Spleen (tissue), 11 donors: ENCODE measurements at regions not wholly inside any gene's neighbourhood (a gene's known extent, or its start where the extent isn't known, plus 50 kb on each side); places are given as distances from the start of the nearest gene placed in this dataset.

Experiments used
- DNase-seq: peaks from one replicate; pipeline ENCODE4 v3.0.0-alpha.2; 2020
- H3K27ac ChIP-seq, 8 donors: fragments of 200-600 bp; sonication (generic) in 7 of 8; 1 replicate in 4 of 8; 2 replicates in 4 of 8; pipeline versions ENCODE4 v1.5.0 to v1.8.0; 2016 to 2021; ENCODE audit warnings: inconsistent platforms in 4 of 8, mild to moderate bottlenecking in 4 of 8, moderate library complexity in 1 of 8
- H3K27me3 ChIP-seq, 7 donors: fragments of 200-600 bp; sonication (generic) in 6 of 7; replicated peaks in 1 of 7; 1 replicate in 4 of 7; 2 replicates in 3 of 7; pipeline versions ENCODE4 v1.5.0 to v1.8.0; 2016 to 2021; ENCODE audit warnings: inconsistent platforms in 3 of 7, mild to moderate bottlenecking in 1 of 7
- H3K36me3 ChIP-seq, 6 donors: fragments of 200-600 bp; sonication (generic) in 5 of 6; 1 replicate in 4 of 6; 2 replicates in 2 of 6; pipeline versions ENCODE4 v1.5.0 to v1.8.0; 2016 to 2021; ENCODE audit warnings: inconsistent platforms in 2 of 6
- H3K4me1 ChIP-seq, 6 donors: fragments of 200-600 bp; sonication (generic) in 5 of 6; 1 replicate in 3 of 6; 2 replicates in 3 of 6; pipeline versions ENCODE4 v1.5.0 to v1.8.0; 2016 to 2021; ENCODE audit warnings: inconsistent platforms in 3 of 6
- H3K4me3 ChIP-seq, 8 donors: fragments of 200-600 bp; sonication (generic) in 7 of 8; 1 replicate in 4 of 8; 2 replicates in 4 of 8; pipeline versions ENCODE4 v1.5.0 to v1.8.0; 2016 to 2021; ENCODE audit warnings: inconsistent platforms in 4 of 8, mild to moderate bottlenecking in 4 of 8, moderate library complexity in 2 of 8
- H3K9me3 ChIP-seq, 8 donors: fragments of 200-600 bp; sonication (generic) in 7 of 8; 1 replicate in 4 of 8; 2 replicates in 4 of 8; pipeline versions ENCODE4 v1.5.0 to v1.8.0; 2016 to 2021; ENCODE audit warnings: inconsistent platforms in 4 of 8
- POLR2A ChIP-seq, 3 donors: fragments of 450-650 bp; IDR thresholded peaks; one replicate each; pipeline ENCODE4 v1.5.1; 2017; ENCODE audit warnings: antibody characterized with exemption in 3 of 3, mild to moderate bottlenecking in 1 of 3
- POLR2AphosphoS5 ChIP-seq, 3 donors: sonication (generic); formaldehyde crosslinking; IDR thresholded peaks; one replicate each; pipeline ENCODE4 v1.5.1; 2017; ENCODE audit warnings: antibody characterized with exemption in 3 of 3
- WGBS, 5 donors: extraction: QIAGEN DNeasy Blood & Tissue Kit in 3 of 5; methylation state at CpG; one replicate each; pipeline versions ENCODE4 v1.1.5 to v1.1.7; 2013 to 2018; 5-methylcytosine and 5-hydroxymethylcytosine counted together
- intact Hi-C: fragments of 100-400 bp; cut with DNase I; formaldehyde crosslinking; loops from one replicate; pipeline ENCODE4 v1.15.0; 2023; ENCODE audit warnings: low total_unique reads
- TF ChIP-seq, protein P1 (sequence below), 11 experiments: fragments of 200-600 bp in 7 of 11; fragments of 450-650 bp in 4 of 11; sonication (generic) in 4 of 11; IDR thresholded peaks in 8 of 11; conservative IDR thresholded peaks in 3 of 11; 1 replicate in 7 of 11; 2 replicates in 4 of 11; pipeline versions ENCODE4 v1.4.0 to v1.8.0; 2016 to 2021; ENCODE audit warnings: antibody characterized with exemption in 11 of 11, inconsistent platforms in 4 of 11, mild to moderate bottlenecking in 1 of 11
- donor health status: healthy with polysubstance abuse.
- donor health status: DM: no; HTN: no; CAD: no; lungs with moderate emphysema.
- donor health status: DM: no; HTN: no; CAD: no.
- donor health status: Bipolar disorder and iron deficiency.
- donor health status: healthy.
- donor health status: DM: no; HTN: no; CAD: no.
- donor health status: DM: yes; HTN: yes; CAD: no.

DNA sequence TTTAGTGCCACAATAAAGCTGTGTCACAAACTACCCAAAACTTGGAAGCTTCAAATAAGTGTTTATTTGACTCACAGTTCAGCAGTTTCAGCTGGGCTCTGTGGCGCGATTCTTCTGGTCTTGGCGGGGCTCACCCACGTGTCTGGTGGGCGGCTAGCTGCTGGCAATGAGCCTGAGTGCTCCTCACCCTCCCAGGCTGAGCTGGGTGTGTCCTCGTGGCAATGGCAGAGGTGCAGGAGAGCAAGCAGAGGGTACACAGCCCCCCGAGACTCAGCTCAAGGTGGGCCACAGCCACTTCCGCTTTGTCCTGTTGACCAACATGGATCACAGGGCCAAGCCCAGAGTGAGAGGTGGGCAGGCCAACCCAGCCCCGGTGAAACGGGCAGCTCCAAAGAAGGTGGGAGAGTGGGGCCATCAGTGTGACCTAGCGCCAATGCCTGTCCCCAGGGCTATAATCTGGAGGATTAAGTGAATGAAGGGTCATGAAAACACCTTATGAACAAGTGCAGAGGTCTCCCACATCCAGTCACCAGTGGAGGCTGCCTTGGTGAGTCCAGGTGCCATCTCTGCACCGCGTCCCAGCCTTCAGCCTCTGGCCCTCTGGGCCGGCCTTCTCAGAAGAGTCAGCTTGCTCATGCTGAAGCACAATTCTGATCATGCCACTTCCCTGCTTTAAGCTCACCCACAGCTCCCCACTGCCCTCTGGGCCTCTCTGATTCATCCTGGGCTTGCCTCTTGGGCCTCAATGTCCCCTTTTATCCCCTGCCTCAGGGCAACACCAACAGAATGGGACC lies 74.6 kb upstream of the RTL6 start:
- WGBS, 5 donors = 72 to 85% (median 78%) methylated on average over 11 to 14 of the region's 14 CpGs
- Histone ChIP-seq H3K27me3 (peaks cover 0 to 47% (median 0%) of the 10 kb centered on the region in 7 donors), H3K36me3 (no peaks in the 10 kb centered on the region), H3K9me3 (peaks cover 0 to 6% (median 0%) of the 10 kb centered on the region in 8 donors), H3K4me1 (peaks cover 0 to 10% (median 0%) of the 10 kb centered on the region in 6 donors), H3K27ac (no peak overlapping the region), H3K4me3 (no peak overlapping the region)
- no peak for DNase-seq
- intact Hi-C loops = no loop called here
- TF ChIP-seq, protein P1, sequence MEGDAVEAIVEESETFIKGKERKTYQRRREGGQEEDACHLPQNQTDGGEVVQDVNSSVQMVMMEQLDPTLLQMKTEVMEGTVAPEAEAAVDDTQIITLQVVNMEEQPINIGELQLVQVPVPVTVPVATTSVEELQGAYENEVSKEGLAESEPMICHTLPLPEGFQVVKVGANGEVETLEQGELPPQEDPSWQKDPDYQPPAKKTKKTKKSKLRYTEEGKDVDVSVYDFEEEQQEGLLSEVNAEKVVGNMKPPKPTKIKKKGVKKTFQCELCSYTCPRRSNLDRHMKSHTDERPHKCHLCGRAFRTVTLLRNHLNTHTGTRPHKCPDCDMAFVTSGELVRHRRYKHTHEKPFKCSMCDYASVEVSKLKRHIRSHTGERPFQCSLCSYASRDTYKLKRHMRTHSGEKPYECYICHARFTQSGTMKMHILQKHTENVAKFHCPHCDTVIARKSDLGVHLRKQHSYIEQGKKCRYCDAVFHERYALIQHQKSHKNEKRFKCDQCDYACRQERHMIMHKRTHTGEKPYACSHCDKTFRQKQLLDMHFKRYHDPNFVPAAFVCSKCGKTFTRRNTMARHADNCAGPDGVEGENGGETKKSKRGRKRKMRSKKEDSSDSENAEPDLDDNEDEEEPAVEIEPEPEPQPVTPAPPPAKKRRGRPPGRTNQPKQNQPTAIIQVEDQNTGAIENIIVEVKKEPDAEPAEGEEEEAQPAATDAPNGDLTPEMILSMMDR (IDR thresholded peaks at IDR 0.05 in 8 of 11, conservative IDR thresholded peaks at IDR 0.05 in 3 of 11) = no peak
- TF ChIP-seq POLR2A (IDR thresholded peaks at IDR 0.05) = no peak

DNA sequence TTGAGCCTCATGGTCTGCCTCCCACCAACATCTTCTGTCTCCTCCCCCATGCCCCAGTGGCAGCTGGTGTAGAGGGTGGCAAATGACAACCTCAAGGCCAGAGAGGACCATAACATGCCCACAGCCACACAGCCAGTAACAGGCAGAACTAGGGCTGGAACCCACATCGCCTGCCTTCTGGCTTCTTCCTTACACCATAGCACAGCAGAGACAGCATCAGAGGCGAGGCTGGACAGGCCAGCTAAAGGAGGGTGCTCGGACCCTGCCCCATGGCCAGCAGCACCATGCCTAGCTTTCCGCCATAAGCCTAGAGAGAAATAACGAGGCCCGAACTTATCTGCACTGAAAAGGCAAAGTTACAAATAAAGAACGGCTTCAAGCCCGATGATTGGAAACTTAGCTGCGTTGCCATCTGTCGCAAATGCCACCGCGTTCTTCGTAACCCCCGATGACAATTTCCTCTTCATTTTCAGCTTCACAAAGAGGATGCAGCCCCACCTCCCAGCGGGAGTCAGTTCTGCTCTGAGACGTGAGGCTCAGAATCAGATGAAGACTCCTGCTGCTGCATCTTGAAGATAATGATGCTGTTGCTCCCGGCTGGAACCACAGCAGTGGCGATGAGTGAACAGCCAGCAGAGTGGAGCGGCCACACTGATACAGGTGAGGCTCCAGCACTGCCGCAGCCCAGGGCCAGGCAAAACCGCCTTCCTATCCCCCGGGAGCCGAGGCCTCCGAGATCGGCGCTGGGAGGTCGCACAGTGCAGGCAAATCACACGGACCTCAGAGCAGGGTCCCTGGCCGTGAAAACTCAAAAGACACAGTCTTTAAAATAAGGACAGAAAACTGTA lies 73.8 kb upstream of the RTL6 start:
- WGBS, 5 donors = 76 to 85% (median 81%) methylated on average over 29 of the region's 29 CpGs
- Histone ChIP-seq H3K4me3 (no peak overlapping the region), H3K36me3 (no peaks in the 10 kb centered on the region), H3K4me1 (peaks cover 0 to 10% (median 0%) of the 10 kb centered on the region in 6 donors), H3K9me3 (peaks cover 0 to 6% (median 0%) of the 10 kb centered on the region in 8 donors), H3K27me3 (peaks cover 0 to 39% (median 0%) of the 10 kb centered on the region in 7 donors), H3K27ac (no peak overlapping the region)
- intact Hi-C loops = no loop called here
- TF ChIP-seq POLR2AphosphoS5 (IDR thresholded peaks at IDR 0.05) = no peak
- TF ChIP-seq, protein P1 (IDR thresholded peaks at IDR 0.05 in 8 of 11, conservative IDR thresholded peaks at IDR 0.05 in 3 of 11) = no peak
- TF ChIP-seq POLR2A (IDR thresholded peaks at IDR 0.05) = no peak
- DNase-seq = no peak

DNA sequence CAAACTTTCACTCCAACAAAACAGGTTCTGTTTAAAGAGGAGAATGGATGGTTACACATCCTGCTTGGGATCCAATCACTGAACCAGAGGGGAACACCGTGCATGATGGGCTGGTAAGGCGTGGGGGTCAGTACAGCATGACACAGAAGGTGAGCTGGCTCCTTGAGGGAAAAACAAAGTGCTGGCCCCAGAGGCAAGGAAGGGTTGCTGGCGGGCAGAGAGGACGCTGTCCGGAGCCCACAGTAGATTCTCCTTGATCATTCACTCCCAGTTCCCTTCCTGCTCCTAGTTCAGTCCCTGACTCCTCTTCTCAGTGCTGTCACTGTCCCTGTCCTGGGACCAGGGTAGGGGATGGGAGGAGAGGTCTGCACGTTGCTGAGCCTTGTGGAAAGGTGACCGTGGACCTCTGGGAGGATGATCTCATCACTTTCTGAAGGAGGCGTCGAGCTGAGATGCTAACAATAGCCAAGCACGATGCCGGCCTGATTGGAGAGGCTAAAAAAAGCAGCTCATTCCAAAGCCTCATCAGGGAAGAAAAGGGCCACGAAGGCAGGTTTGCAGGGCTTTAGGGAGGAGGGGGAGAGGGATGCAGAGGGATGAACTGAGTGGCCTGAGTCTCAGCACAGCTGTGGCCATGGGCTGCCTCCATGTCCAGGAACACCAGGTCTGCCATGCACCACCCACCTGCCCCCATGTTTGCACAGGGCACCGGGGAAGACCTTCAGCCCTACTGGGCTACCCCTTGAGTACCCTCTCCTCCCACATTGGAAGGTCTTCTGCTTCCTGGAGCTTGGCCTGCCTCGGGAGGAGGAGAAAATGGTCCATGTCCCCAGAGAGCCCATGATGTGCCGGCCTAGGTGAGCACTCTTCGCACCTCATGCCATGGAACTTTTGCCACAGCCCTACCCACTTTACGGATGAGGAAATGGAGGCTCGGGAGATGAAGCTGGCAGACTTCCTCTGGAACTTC lies 72.7 kb upstream of the RTL6 start:
- no peaks in the 10 kb centered on the region for H3K36me3 ChIP-seq

More for the DNA sequence above, 72.7 kb upstream of the RTL6 start:
- DNase-seq = no peak
- TF ChIP-seq, protein P1 (IDR thresholded peaks at IDR 0.05 in 8 of 11, conservative IDR thresholded peaks at IDR 0.05 in 3 of 11) = no peak
- TF ChIP-seq POLR2A (IDR thresholded peaks at IDR 0.05) (no peak), POLR2AphosphoS5 (IDR thresholded peaks at IDR 0.05) (no peak)
- peaks cover 0 to 6% (median 0%) of the 10 kb centered on the region in 8 donors for H3K9me3 ChIP-seq
- WGBS, 5 donors = 65 to 68% (median 66%) methylated on average over 18 of the region's 18 CpGs
- H3K4me1 ChIP-seq = peaks cover 0 to 10% (median 0%) of the 10 kb centered on the region in 6 donors
- intact Hi-C loops = no loop called here
- no peak overlapping the region for H3K27ac ChIP-seq
- peaks cover 0 to 30% (median 0%) of the 10 kb centered on the region in 7 donors for H3K27me3 ChIP-seq
- H3K4me3 ChIP-seq = no peak overlapping the region
